ENCODE measurements at regions not wholly inside any gene's neighbourhood (a gene's known extent, or its start where the extent isn't known, plus 50 kb on each side); places are given as distances from the start of the nearest gene placed in this dataset.
A peak's percentile ranks its signal among the peaks of the same experiment; 100 is the strongest.

GRCh38 chr10:31131251-31131650 lies 99.6 kb upstream of the ZNF438 start:
- WGBS: 71% methylated on average over 2 of the region's 2 CpGs
- H3K4me1 ChIP-seq: peaks cover 20 to 40% (median 35%) of the 10 kb centered on the region in 4 donors
- no peaks in the 10 kb centered on the region for H3K36me3 ChIP-seq
- H3K9me3 ChIP-seq: no peaks in the 10 kb centered on the region
- DNase-seq (ENCODE audit: extremely low spot score): no peak
- no peak overlapping the region for H3K4me3 ChIP-seq
- TF ChIP-seq CTCF (IDR thresholded peaks at IDR 0.05) (no peak), POLR2A (IDR thresholded peaks at IDR 0.05; ENCODE audit: low read depth) (no peak), POLR2AphosphoS5 (IDR thresholded peaks at IDR 0.05) (no peak), EP300 (IDR thresholded peaks at IDR 0.05) (no peak)
- H3K27me3 ChIP-seq: no peaks in the 10 kb centered on the region
- intact Hi-C loops (cut with DNase I): loop anchor here (10.0 kb wide), 1 partner anchor 96 kb away; the partner anchor contains the start of gene ZNF438
- peak overlapping the region in 1 of 4 donors; percentile 59 for H3K27ac ChIP-seq (replicated peaks in 1 of 4)

DNA sequence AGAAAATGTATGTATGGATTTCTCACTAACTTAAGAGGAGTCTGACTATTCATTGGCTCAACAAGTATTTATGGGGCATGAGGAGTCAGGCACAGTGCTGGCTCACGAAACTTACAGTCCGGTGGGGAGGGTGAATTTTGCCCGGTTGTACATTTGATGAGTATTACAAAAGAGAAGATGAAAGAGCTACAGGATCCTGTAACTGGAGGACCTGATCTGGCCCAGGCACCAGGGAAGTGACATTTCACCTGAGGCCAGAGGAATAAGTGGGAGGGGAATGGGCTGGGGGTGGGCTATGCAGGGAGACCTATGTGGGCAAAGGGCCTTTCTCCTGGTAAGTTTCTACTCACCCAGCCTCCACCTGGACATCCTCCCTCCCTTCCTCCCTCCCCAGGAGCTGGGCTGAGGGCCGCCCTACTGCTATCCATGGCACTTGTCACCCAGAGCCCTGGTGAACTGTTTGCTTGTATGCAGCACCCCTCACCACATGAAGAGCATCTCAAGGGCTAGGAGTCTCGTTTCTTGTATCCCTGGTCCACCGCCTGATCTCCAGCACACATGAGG lies 101.1 kb upstream of the ZNF438 start:
- H3K4me1 ChIP-seq: peaks cover 23 to 52% (median 39%) of the 10 kb centered on the region in 4 donors
- H3K9me3 ChIP-seq: no peaks in the 10 kb centered on the region
- no peak for TF ChIP-seq CTCF (IDR thresholded peaks at IDR 0.05)
- no peak for TF ChIP-seq POLR2A (IDR thresholded peaks at IDR 0.05; ENCODE audit: low read depth)
- no peak for TF ChIP-seq EP300 (IDR thresholded peaks at IDR 0.05)
- TF ChIP-seq POLR2AphosphoS5 (IDR thresholded peaks at IDR 0.05): no peak
- intact Hi-C loops (cut with DNase I): loop anchor here (2.0 to 10.0 kb wide), 2 partner anchors 98 to 186 kb away; partner anchors contain the start of genes ZEB1 and ZNF438
- WGBS: 92% methylated on average over 6 of the region's 6 CpGs
- DNase-seq (ENCODE audit: extremely low spot score): no peak
- H3K4me3 ChIP-seq: no peak overlapping the region
- no peaks in the 10 kb centered on the region for H3K27me3 ChIP-seq
- H3K36me3 ChIP-seq: no peaks in the 10 kb centered on the region
- peak overlapping the region; percentile 78 to 88 (median 86) for H3K27ac ChIP-seq (replicated peaks in 1 of 4)

DNA sequence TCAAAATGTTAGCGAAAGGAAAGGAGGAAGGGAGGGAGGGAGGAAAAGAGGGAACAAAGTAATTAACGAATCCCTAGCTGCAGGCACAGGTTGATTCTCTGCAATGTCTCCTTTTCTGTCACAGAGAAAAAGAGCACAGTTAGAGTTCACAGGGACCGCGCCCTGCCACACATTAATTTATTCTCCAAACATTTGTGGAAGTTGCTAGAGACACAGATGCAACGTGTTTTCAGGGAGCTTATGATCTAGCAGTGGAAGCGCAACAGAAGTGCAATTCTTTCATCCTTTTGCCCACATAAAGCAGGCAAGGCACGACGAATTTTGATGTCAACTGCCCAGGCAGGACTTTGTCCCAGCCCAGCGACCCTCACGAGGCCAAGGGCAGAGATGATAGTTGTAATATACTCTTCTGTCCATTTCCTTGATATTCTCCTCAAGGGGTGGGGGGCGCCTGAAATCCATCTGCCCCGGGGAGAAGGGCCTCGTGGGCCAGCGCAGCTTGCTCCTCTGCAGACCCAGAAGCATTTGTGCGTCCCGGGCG lies 101.7 kb upstream of the ZNF438 start:
- TF ChIP-seq CTCF (IDR thresholded peaks at IDR 0.05): no peak
- no peak for TF ChIP-seq POLR2AphosphoS5 (IDR thresholded peaks at IDR 0.05)
- no peak for TF ChIP-seq EP300 (IDR thresholded peaks at IDR 0.05)
- no peak for TF ChIP-seq POLR2A (IDR thresholded peaks at IDR 0.05; ENCODE audit: low read depth)
- 37% methylated on average over 17 of the region's 17 CpGs for WGBS

DNA sequence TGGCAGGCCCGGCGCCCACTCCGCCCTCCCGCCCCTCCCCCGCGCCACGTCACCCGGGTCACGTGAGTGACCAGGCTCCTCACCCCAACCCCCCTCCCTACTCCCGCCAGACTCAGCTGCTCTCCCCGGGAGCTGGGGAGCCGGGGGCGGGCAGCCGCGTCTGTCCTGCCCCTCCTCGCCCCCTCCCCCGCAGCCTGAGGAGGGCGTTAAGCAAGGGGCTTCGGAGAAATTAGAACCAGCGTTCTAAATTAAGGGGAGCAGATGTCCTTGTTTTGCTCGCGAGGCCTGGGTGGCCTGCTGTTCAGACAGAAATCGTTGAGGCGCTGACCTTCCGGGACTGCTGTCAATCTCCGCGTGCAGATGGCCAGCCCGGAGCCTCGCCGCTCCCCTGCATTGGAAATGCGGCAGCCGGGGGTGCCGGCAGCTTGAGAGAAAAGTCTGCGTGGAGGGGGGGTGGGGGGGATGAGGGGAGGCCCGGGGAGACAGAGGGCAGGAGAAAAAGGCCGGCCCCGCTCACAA lies 102.2 kb upstream of the ZNF438 start:
- Histone ChIP-seq H3K27ac (replicated peaks in 1 of 4) (peak overlapping the region; percentile 78 to 88 (median 86)), H3K9me3 (no peaks in the 10 kb centered on the region), H3K27me3 (no peaks in the 10 kb centered on the region), H3K4me1 (peaks cover 23 to 47% (median 37%) of the 10 kb centered on the region in 4 donors), H3K36me3 (no peaks in the 10 kb centered on the region), H3K4me3 (peak overlapping the region; percentile 56 to 62 (median 60))
- intact Hi-C loops (cut with DNase I): loop anchor here (2.0 to 10.0 kb wide), 2 partner anchors 99 to 185 kb away; partner anchors contain the start of genes ZEB1 and ZNF438
- WGBS: 0% methylated on average over 12 of the region's 37 CpGs
- TF ChIP-seq CTCF (IDR thresholded peaks at IDR 0.05) (no peak), POLR2A (IDR thresholded peaks at IDR 0.05; ENCODE audit: low read depth) (peak; percentile 49), EP300 (IDR thresholded peaks at IDR 0.05) (no peak), POLR2AphosphoS5 (IDR thresholded peaks at IDR 0.05) (peak; percentile 55 to 87)
- peak; percentile 95 for DNase-seq (ENCODE audit: extremely low spot score)

More for the DNA sequence above, 101.7 kb upstream of the ZNF438 start:
- Histone ChIP-seq H3K27ac (replicated peaks in 1 of 4) (peak overlapping the region; percentile 78 to 88 (median 86)), H3K4me1 (peaks cover 23 to 52% (median 39%) of the 10 kb centered on the region in 4 donors), H3K27me3 (no peaks in the 10 kb centered on the region), H3K9me3 (no peaks in the 10 kb centered on the region), H3K4me3 (peak overlapping the region; percentile 56 to 62 (median 60)), H3K36me3 (no peaks in the 10 kb centered on the region)
- intact Hi-C loops (cut with DNase I): loop anchor here (2.0 to 10.0 kb wide), 2 partner anchors 99 to 185 kb away; partner anchors contain the start of genes ZEB1 and ZNF438
- DNase-seq (ENCODE audit: extremely low spot score): no peak

Data from esophagus muscularis mucosa (tissue), 4 donors.